Right ventricle myocardium inferior (tissue), 1 donor: ENCODE measurements at regions not wholly inside any gene's neighbourhood (a gene's known extent, or its start where the extent isn't known, plus 50 kb on each side); places are given as distances from the start of the nearest gene placed in this dataset.
"Not testable (repeated sequence)": the region's sequence is repeated elsewhere in the genome, so short reads cannot be mapped to it uniquely, and the experiment has no call there.

ENCODE experiments used
- ATAC-seq: fragments of 200-7000 bp; cut with Tn5 transposase; one replicate; pipeline ENCODE4 v1.9.1; 2020; ENCODE audit warnings: mild to moderate bottlenecking, moderate library complexity
- DNase-seq: peaks from one replicate; pipeline ENCODE4 v3.0.0; 2021; ENCODE audit errors: missing footprints
- intact Hi-C: fragments of 100-400 bp; cut with DNase I; formaldehyde crosslinking; loops from one replicate; pipeline ENCODE4 v1.11.0; 2022
- donor health status: DM: no; HTN: yes; CAD: no; lungs with severe emphysema.

GRCh38 chr4:170940043-170940724 is 850.4 kb upstream of the AADAT start:
- ATAC-seq (no peak), DNase-seq (no peak)
- intact Hi-C loops = no loop called here

- ATAC-seq (no peak), DNase-seq (no peak)
- intact Hi-C loops = no loop called here
Observed at GRCh38 chr4:170938588-170938987, 848.8 kb upstream of the AADAT start.

DNA sequence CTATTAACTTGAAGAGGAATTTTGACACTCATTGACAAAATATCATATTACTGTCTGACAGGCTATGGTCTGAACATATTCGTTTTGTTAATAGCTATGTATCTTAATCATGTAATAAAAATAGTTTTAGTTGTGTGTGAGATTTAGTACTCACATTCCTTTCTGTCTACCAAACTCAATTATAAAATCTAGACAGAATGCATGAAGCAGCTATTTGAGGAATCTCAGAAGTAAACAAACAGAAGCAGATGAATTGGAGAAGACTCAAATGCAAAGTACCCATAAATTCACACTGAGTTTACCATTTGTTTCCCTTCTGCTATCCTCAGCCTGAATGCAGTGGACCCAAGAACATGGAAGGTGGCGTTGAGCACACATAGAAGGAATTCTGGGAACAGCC is 841.6 kb upstream of the AADAT start:
- intact Hi-C loops = no loop called here
- DNase-seq (no peak), ATAC-seq (no peak)

- DNase-seq (no peak), ATAC-seq (no peak)
- intact Hi-C loops = no loop called here
Observed at GRCh38 chr4:170888660-170889059, 798.9 kb upstream of the AADAT start.

DNA sequence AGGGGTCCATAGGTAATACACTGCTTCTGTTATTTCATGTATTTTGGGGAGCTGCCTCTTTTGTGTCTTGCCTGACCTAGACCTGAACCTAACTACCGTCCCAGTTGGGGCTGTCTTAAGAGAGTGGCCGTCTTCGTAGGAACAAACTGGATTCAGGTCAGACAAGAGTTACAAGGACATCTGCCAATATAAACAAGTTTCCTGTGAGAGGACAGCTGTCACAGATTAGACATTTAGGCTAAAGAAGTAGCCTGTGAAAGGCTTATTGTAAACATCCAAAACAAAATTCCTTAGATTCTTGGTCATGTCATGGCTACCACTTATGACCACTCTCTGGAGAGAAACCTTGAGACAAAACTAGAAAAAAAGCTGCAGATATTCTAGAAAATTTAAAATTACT is 797.6 kb upstream of the AADAT start:
- DNase-seq (no peak), ATAC-seq (no peak)
- intact Hi-C loops = no loop called here

DNA sequence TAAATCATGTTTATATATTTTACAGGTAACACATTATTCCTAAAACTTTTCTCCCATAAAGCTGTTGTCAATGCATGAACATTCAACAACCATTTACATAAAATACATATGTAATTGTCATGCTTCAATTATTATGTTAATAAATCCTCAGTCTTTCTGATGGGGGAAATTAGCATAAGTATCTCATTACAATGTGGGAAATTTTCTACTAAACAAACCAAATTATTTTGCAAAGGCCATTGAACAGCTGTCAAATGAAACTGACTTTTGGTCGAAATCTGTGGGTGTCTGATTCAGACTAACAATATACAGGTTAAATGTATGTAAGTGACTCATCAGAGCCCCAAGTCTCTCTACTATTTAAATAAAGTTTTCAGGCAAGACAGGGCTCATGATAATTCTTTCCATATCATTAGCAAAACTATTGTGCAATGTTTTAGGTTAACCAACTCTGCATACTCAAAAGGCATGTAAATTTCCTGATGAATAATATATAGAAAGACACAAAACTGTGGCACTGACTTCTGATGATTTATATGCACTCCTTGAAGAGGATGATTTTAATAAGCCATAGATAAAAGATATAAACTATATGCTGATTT is 795.3 kb upstream of the AADAT start:
- DNase-seq (no peak), ATAC-seq (no peak)
- intact Hi-C loops = no loop called here

GRCh38 chr4:170881646-170882045 is 791.9 kb upstream of the AADAT start:
- ATAC-seq, DNase-seq, intact Hi-C loops: not testable (repeated sequence)

GRCh38 chr4:170875868-170876267 is 786.1 kb upstream of the AADAT start:
- intact Hi-C loops = no loop called here
- no peak for DNase-seq
- no peak for ATAC-seq

DNA sequence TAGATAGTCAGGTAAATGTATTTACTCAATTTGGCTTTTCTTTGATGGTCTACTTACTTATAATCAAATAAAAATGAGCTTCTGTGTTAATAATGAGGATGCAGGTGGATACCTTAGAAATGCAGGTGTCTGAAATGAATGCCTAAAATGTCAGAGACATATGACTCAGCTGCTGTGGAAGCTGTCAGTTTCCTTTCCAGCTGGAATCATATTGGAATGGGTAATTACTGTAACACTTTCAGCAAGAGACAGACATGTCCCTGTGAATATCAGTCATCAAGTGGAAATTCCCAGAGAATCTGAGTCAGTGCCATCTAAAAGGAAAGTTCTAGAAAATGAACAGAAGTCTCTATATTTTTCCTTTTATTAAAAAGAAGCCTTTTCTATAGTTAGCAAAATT is 783.0 kb upstream of the AADAT start:
- no peak for ATAC-seq
- intact Hi-C loops = no loop called here
- no peak for DNase-seq

DNA sequence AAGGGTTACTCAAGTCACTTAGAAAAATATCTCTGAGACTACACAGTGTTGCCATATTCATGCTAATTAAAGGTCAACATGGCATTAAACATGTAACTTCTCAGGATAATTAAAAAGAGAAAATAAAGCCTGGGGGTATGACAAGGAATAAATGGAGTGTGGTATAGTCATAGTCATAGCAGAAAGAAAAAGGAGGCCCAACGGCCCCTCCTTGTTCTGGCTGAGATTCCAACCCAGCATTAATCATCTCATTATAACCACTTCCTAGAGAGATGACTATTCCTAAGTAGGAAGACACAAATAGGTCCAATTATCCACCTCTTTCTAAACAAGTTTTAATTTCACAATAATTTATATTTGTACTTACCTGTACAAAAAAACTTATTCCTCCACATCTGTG is 778.4 kb upstream of the AADAT start:
- intact Hi-C loops = no loop called here
- ATAC-seq = no peak
- no peak for DNase-seq

DNA sequence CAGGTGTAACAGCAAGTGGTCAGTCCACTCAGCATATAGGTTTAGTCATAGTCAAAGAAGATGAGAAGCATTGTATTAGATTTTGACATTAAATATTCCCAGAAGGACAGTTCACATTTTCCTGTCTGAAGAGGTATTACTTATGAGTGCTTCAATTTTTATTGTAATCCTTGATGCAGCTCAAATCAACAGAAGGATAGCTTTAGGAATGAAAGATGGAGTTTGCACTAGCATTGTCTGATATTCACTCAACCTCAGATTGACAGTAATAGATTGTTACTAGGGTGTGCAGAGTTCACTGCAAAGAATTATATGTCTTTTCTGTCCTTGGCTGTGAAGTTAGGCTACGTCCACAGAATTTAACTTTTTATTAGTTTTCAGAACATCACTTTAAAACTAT is 764.3 kb upstream of the AADAT start:
- DNase-seq = no peak
- intact Hi-C loops = no loop called here
- no peak for ATAC-seq

DNA sequence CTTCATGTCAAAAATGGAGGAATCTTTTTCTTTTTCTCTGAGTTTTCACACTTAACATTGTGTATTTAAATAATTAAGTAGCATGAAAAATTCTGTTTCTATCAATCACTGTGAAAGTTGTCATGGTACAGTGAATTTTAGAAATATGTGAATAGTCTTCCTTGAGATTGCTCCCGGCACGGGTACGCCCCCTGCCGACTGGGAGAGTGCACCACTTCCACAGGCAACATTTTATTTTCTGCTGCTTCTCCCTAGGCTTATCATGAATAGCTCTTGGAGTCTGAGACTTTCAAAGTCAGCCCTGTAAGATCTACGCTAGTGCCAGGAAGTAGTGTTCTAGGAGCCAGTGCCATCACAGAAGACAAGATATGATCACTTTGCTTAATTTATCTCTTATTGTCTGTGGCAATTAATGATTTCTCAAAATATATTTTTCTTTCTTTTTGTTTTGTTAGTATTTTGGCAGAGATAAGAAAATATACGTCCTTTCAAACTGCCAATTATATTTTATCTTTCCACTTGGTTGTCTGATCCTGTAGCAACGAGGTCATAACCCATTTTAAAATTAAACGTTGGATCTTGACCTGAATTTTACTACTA is 763.8 kb upstream of the AADAT start:
- intact Hi-C loops = no loop called here
- no peak for DNase-seq
- ATAC-seq = no peak

- ATAC-seq = no peak
- intact Hi-C loops = no loop called here
Observed at GRCh38 chr4:170849969-170850368, 760.2 kb upstream of the AADAT start.

DNA sequence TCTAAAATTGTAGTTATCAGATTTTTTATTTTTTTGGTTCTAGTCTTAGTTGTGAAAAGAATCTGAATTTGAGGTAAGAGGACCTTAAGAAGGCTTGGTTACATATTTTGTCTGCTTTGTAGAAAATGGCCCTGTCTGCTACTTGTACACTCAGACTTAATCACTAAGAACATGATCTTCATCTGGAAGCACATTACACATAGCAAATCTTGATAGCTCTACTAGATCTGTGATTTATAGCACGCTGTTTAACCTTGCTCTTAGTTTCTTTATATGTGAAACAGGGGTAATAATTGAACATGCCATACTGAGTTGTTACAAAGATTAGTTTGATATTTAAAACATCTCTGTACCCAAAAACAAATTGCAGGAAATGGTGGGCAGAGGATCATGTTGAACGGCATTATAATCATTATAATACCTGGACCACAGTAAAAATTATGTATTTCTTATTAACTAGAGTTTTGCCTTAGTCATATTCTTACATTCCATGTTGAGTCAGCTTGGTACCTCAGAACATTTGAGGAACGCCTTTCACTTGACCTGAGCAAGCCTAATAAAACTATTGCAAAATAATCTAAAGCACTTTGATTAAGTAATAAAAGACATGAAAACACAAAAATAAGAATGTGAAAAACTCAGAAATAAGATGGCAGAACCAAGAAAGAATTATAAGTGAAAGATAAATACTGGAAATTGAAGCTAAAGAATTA is 738.0 kb upstream of the AADAT start:
- intact Hi-C loops = no loop called here
- DNase-seq (no peak), ATAC-seq (no peak)

More at GRCh38 chr4:170849969-170850368, 760.2 kb upstream of the AADAT start:
- DNase-seq = no peak

DNA sequence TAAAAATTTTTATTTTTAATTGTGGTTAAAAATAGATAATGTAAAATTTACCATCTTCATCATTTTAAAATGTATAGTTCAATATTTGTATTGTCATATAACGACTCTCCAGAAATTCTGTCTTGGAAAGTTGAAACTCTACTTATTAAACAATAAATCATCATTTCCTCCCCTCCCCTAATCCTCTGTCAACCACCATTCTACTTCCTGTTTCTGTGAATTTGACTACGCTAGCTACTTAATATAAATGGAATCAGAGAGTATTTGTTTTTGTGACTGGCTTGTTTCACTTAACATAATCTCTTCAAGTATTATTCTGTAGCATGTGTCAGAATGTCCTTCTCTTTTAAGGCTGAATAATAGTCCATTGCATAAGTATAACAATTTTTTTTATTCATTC is 729.0 kb upstream of the AADAT start:
- ATAC-seq (no peak), DNase-seq (no peak)
- intact Hi-C loops = loop anchor here (10.0 kb wide), 1 partner anchor 504 kb away; no protein-coding TSS in a partner anchor

- intact Hi-C loops = no loop called here
- ATAC-seq (no peak), DNase-seq (no peak)
Observed at GRCh38 chr4:170805352-170805751, 715.6 kb upstream of the AADAT start.

DNA sequence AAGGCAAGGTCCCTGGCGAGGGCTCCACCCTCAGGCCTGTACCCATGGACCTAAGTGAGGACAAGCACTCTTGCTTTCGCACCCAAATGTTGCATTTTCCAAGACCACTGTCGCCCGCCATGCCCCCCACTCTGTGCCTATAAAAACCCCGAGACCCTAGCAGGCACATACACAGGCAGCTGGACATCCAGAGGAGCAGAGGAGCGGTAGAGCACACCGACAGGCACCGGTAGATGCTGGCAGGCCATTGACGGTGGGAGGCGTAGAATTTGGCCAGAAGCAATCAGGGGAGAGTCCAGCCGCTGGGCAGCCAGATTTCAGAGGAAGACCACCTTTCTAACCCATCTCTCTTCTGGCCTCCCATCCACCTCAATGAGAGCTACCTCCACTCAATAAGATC is 715.2 kb upstream of the AADAT start:
- ATAC-seq (no peak), DNase-seq (no peak)
- intact Hi-C loops = no loop called here

- DNase-seq = no peak
- ATAC-seq = no peak
- intact Hi-C loops = no loop called here
Observed at GRCh38 chr4:170803492-170803891, 713.7 kb upstream of the AADAT start.

- DNase-seq = no peak
- intact Hi-C loops = no loop called here
- no peak for ATAC-seq
Observed at GRCh38 chr4:170801771-170802170, 712.0 kb upstream of the AADAT start.

DNA sequence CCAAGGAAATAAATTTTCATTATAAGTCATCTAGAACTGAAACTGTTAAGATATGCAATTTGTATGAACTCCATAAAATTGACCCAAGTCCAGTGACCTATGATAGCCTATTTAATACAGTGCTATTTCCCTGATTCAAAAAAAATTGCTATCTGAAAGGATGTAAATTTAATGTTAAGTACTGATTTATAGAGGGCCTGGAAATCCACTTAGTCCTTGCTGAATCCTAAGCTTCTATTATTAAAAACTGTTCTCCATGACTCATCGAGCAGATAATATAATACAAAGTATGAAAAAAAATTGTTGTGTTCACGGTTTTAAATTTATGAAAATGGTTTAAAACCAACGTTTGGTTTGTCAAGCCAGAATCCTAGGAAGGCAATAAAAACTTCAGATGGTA is 704.8 kb upstream of the AADAT start:
- DNase-seq = no peak
- no peak for ATAC-seq
- intact Hi-C loops = no loop called here
